ENCODE measurements at regions not wholly inside any gene's neighbourhood (a gene's known extent, or its start where the extent isn't known, plus 50 kb on each side); places are given as distances from the start of the nearest gene placed in this dataset.

GRCh38 chr7:65750511-65751344, 122.1 kb upstream of the VKORC1L1 start (continued):
- peak; percentile 94 for TF ChIP-seq PRDM15 (CRISPR knock-in tag; IDR thresholded peaks at IDR 0.05)
- no peak; the same call in 1 of the 2 replicates for TF ChIP-seq GLI4 (CRISPR knock-in tag; IDR thresholded peaks at IDR 0.05; ENCODE audit: borderline replicate concordance)
- no peak for TF ChIP-seq BRCA1 (CRISPR knock-in tag; IDR thresholded peaks at IDR 0.05)
- TF ChIP-seq GABPB1 (CRISPR knock-in tag; IDR thresholded peaks at IDR 0.05) = peak; percentile 93
- TF ChIP-seq ZBTB40 (IDR thresholded peaks at IDR 0.05) = no peak
- TF ChIP-seq ZBTB40 (CRISPR knock-in tag; IDR thresholded peaks at IDR 0.05) = peak; percentile 12; the same call in 1 of the 2 replicates
- no peak for TF ChIP-seq ZSCAN29 (CRISPR knock-in tag; conservative IDR thresholded peaks at IDR 0.05)
- TF ChIP-seq KLF13 (CRISPR knock-in tag; IDR thresholded peaks at IDR 0.05) = no peak
- no peak for TF ChIP-seq SALL2 (CRISPR knock-in tag; IDR thresholded peaks at IDR 0.05)
- TF ChIP-seq ATF7-NPFF (CRISPR knock-in tag; IDR thresholded peaks at IDR 0.05; ENCODE audit: low read depth) = peak; percentile 71
- peak; percentile 65 to 68; a peak in 1 of 4 replicates for TF ChIP-seq KLF16 (CRISPR knock-in tag; IDR thresholded peaks at IDR 0.05)
- no peak for TF ChIP-seq ZNF891 (CRISPR knock-in tag; IDR thresholded peaks at IDR 0.05)
- peak; percentile 85 for TF ChIP-seq MAX (IDR thresholded peaks at IDR 0.05)
- no peak for TF ChIP-seq JUN (CRISPR knock-in tag; IDR thresholded peaks at IDR 0.05)
- no peak for TF ChIP-seq LBX2 (CRISPR knock-in tag; IDR thresholded peaks at IDR 0.05; ENCODE audit: borderline replicate concordance)
- TF ChIP-seq FOSL2 (CRISPR knock-in tag; IDR thresholded peaks at IDR 0.05) = no peak
